ENCODE measurements at regions not wholly inside any gene's neighbourhood (a gene's known extent, or its start where the extent isn't known, plus 50 kb on each side); places are given as distances from the start of the nearest gene placed in this dataset.

DNA sequence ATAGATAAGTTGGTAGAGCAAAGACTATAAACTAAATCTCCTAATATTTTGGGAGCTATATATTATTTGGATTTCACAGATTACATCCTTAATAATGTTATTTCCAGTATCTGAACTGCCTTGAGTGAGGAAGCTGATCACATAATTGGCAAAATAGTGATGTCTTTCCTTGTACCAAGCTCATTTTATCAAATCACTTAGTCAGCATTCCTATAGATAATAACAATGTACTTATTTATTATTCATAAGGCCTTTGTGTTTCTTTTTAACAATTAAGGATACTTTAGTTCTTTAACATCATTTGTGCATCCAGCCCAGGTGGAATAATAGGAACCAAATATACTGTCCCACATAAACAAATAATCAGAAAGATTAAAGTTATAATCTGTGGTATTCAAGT lies 1093.6 kb downstream of the PCDH18 start:
- Histone ChIP-seq H3K4me1 (no peaks in the 10 kb centered on the region), H3K27me3 (no peaks in the 10 kb centered on the region), H3K9me3 (no peaks in the 10 kb centered on the region), H3K36me3 (no peaks in the 10 kb centered on the region), H3K4me3 (no peak overlapping the region), H3K27ac (no peak overlapping the region)
- no peak for ATAC-seq
- FAIRE-seq: no peak
- DNase-seq: no peak
- TF ChIP-seq, protein P1, sequence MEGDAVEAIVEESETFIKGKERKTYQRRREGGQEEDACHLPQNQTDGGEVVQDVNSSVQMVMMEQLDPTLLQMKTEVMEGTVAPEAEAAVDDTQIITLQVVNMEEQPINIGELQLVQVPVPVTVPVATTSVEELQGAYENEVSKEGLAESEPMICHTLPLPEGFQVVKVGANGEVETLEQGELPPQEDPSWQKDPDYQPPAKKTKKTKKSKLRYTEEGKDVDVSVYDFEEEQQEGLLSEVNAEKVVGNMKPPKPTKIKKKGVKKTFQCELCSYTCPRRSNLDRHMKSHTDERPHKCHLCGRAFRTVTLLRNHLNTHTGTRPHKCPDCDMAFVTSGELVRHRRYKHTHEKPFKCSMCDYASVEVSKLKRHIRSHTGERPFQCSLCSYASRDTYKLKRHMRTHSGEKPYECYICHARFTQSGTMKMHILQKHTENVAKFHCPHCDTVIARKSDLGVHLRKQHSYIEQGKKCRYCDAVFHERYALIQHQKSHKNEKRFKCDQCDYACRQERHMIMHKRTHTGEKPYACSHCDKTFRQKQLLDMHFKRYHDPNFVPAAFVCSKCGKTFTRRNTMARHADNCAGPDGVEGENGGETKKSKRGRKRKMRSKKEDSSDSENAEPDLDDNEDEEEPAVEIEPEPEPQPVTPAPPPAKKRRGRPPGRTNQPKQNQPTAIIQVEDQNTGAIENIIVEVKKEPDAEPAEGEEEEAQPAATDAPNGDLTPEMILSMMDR (IDR thresholded peaks at IDR 0.05): no peak
- intact Hi-C loops (cut with DNase I): no loop called here

DNA sequence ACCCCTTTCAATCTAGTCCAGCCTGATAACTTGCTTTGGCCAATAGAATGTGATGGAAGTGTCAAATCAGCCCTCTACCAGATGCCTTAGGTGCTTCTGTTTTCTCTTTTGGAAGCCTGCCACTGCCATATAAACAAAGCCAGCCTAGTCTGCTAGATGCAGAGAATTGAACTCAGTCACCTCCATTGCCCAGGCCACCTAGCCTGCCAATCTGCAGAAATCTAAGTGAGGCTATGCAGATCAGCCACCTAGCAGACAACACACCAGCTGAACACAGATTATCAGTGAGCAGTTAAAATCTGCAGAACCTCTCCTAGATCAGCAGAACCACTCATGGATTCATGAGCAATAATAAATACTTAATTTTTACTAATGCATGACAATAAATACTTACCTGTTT lies 1108.2 kb downstream of the PCDH18 start:
- FAIRE-seq (no peak), ATAC-seq (no peak), DNase-seq (no peak)
- Histone ChIP-seq H3K9me3 (no peaks in the 10 kb centered on the region), H3K27me3 (no peaks in the 10 kb centered on the region), H3K4me1 (no peaks in the 10 kb centered on the region), H3K36me3 (no peaks in the 10 kb centered on the region), H3K27ac (no peak overlapping the region), H3K4me3 (no peak overlapping the region)
- TF ChIP-seq, protein P1 (IDR thresholded peaks at IDR 0.05): no peak
- intact Hi-C loops (cut with DNase I): no loop called here

DNA sequence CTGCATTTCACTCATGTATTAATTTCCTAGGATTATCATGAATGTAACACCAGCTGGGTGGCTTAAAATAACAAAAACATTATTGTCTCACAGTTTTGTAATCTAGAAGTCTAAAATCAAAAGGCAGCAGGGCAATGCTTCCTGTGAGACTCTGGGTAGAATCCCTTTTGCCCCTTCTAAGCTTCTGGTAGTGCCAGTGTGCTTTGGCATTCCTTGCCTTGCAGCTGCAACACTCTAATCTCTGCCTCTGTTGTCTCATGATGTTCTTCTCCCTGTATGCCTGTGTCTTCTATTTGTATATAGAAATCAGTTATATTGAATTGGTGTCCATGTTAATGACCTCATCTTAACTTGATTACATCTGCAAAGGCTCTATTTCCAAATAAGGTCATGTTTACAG lies 1117.3 kb downstream of the PCDH18 start:
- no peaks in the 10 kb centered on the region for H3K36me3 ChIP-seq
- DNase-seq: no peak
- intact Hi-C loops (cut with DNase I): no loop called here
- no peak for FAIRE-seq
- no peak for ATAC-seq
- no peak overlapping the region for H3K4me3 ChIP-seq
- no peaks in the 10 kb centered on the region for H3K9me3 ChIP-seq
- TF ChIP-seq, protein P1 (IDR thresholded peaks at IDR 0.05): no peak
- H3K27ac ChIP-seq: no peak overlapping the region
- no peaks in the 10 kb centered on the region for H3K27me3 ChIP-seq
- H3K4me1 ChIP-seq: no peaks in the 10 kb centered on the region

DNA sequence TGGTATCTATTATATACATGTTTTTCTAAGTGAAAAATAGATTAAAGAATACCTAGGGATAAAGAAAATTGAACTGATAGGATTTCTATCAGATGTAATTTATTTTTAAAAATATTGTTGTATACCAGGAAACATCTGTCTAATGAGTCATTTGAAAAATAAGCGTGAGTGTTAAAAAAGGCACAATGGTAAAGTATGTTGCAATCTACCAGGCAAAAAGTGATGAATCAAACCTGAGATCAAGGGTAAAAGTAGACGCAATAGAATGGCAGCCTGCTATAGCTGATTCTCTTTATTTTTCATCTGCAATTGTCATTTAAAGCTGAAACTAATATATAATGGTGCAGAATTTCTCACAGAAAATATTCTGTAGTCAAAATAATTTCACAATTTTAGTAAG lies 1119.6 kb downstream of the PCDH18 start:
- TF ChIP-seq, protein P1 (IDR thresholded peaks at IDR 0.05): no peak
- no peak for ATAC-seq
- Histone ChIP-seq H3K36me3 (no peaks in the 10 kb centered on the region), H3K4me3 (no peak overlapping the region), H3K9me3 (no peaks in the 10 kb centered on the region), H3K4me1 (no peaks in the 10 kb centered on the region), H3K27ac (no peak overlapping the region), H3K27me3 (no peaks in the 10 kb centered on the region)
- 45 to 60% methylated on average over 2 of the region's 2 CpGs for WGBS, 2 donors
- intact Hi-C loops (cut with DNase I): no loop called here
- no peak for DNase-seq
- FAIRE-seq: no peak

DNA sequence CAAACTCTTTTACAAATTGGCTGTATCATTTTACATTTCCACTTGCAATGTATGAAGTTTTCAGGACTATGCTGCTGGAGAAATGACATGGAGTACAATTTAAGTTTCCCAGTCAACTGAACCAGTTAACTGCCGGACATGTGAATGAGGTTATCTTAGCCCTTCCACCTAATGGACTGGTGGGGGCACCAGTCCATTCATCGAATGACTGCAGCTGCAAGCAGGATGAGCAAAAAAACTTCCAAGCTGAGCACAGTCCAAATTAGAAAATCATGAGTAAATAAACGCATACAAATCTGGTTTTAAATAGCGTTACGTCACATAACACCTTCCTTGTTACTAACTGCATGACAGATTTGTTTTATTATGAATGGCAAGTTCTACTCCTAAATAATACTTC lies 1131.5 kb downstream of the PCDH18 start:
- TF ChIP-seq, protein P1 (IDR thresholded peaks at IDR 0.05): no peak
- Histone ChIP-seq H3K36me3 (no peaks in the 10 kb centered on the region), H3K27ac (no peak overlapping the region), H3K4me1 (no peaks in the 10 kb centered on the region), H3K4me3 (no peak overlapping the region), H3K27me3 (no peaks in the 10 kb centered on the region), H3K9me3 (no peaks in the 10 kb centered on the region)
- FAIRE-seq (no peak), DNase-seq (no peak), ATAC-seq (no peak)
- intact Hi-C loops (cut with DNase I): no loop called here
- WGBS, 2 donors: 72 to 77% methylated on average over 5 of the region's 5 CpGs
